ENCODE measurements at regions not wholly inside any gene's neighbourhood (a gene's known extent, or its start where the extent isn't known, plus 50 kb on each side); places are given as distances from the start of the nearest gene placed in this dataset.

GRCh38 chr4:83686166-83686565, 150.3 kb downstream of the GPAT3 start:
- H3K36me3 ChIP-seq (ENCODE audit: control insufficient read depth, insufficient read depth, low read length) = no peaks in the 10 kb centered on the region
- no peak overlapping the region for H3K4me3 ChIP-seq (ENCODE audit: low read depth, low read length)
- no peaks in the 10 kb centered on the region for H3K27me3 ChIP-seq (ENCODE audit: control insufficient read depth, insufficient read depth, low read length)
- no peaks in the 10 kb centered on the region for H3K9me3 ChIP-seq (ENCODE audit: control insufficient read depth, insufficient read depth, low read length)
- no peak overlapping the region for H3K27ac ChIP-seq (ENCODE audit: low read depth, low read length)
- no peaks in the 10 kb centered on the region for H3K4me1 ChIP-seq (ENCODE audit: control insufficient read depth, insufficient read depth, low read length)
- H3K9ac ChIP-seq (ENCODE audit: low read depth, low read length) = no peak overlapping the region

- no peak overlapping the region for H3K4me3 ChIP-seq (ENCODE audit: low read depth, low read length)
- H3K36me3 ChIP-seq (ENCODE audit: control insufficient read depth, insufficient read depth, low read length) = no peaks in the 10 kb centered on the region
- H3K27ac ChIP-seq (ENCODE audit: low read depth, low read length) = no peak overlapping the region
- no peaks in the 10 kb centered on the region for H3K27me3 ChIP-seq (ENCODE audit: control insufficient read depth, insufficient read depth, low read length)
- H3K9ac ChIP-seq (ENCODE audit: low read depth, low read length) = no peak overlapping the region
- H3K4me1 ChIP-seq (ENCODE audit: control insufficient read depth, insufficient read depth, low read length) = no peaks in the 10 kb centered on the region
- H3K9me3 ChIP-seq (ENCODE audit: control insufficient read depth, insufficient read depth, low read length) = no peaks in the 10 kb centered on the region
Observed at GRCh38 chr4:83679692-83680091, 143.8 kb downstream of the GPAT3 start.

- H3K9me3 ChIP-seq (ENCODE audit: control insufficient read depth, insufficient read depth, low read length) = no peaks in the 10 kb centered on the region
- H3K27ac ChIP-seq (ENCODE audit: low read depth, low read length) = no peak overlapping the region
- H3K9ac ChIP-seq (ENCODE audit: low read depth, low read length) = no peak overlapping the region
- H3K4me3 ChIP-seq (ENCODE audit: low read depth, low read length) = no peak overlapping the region
- no peaks in the 10 kb centered on the region for H3K4me1 ChIP-seq (ENCODE audit: control insufficient read depth, insufficient read depth, low read length)
- H3K27me3 ChIP-seq (ENCODE audit: control insufficient read depth, insufficient read depth, low read length) = no peaks in the 10 kb centered on the region
- no peaks in the 10 kb centered on the region for H3K36me3 ChIP-seq (ENCODE audit: control insufficient read depth, insufficient read depth, low read length)
Observed at GRCh38 chr4:83679254-83679653, 143.3 kb downstream of the GPAT3 start.

- no peaks in the 10 kb centered on the region for H3K27me3 ChIP-seq (ENCODE audit: control insufficient read depth, insufficient read depth, low read length)
- H3K36me3 ChIP-seq (ENCODE audit: control insufficient read depth, insufficient read depth, low read length) = no peaks in the 10 kb centered on the region
- no peak overlapping the region for H3K27ac ChIP-seq (ENCODE audit: low read depth, low read length)
- 0 out of 2 replicates have a peak, but pooled peaks cover 3% of the 10 kb centered on the region for H3K4me1 ChIP-seq (ENCODE audit: control insufficient read depth, insufficient read depth, low read length)
- H3K9me3 ChIP-seq (ENCODE audit: control insufficient read depth, insufficient read depth, low read length) = no peaks in the 10 kb centered on the region
- H3K9ac ChIP-seq (ENCODE audit: low read depth, low read length) = no peak overlapping the region
- no peak overlapping the region for H3K4me3 ChIP-seq (ENCODE audit: low read depth, low read length)
Observed at GRCh38 chr4:83677656-83678055, 141.7 kb downstream of the GPAT3 start.

GRCh38 chr4:83664741-83665140, 128.8 kb downstream of the GPAT3 start:
- Histone ChIP-seq H3K4me3 (ENCODE audit: low read depth, low read length) (no peak overlapping the region), H3K27ac (ENCODE audit: low read depth, low read length) (no peak overlapping the region), H3K27me3 (ENCODE audit: control insufficient read depth, insufficient read depth, low read length) (no peaks in the 10 kb centered on the region), H3K9ac (ENCODE audit: low read depth, low read length) (no peak overlapping the region), H3K36me3 (ENCODE audit: control insufficient read depth, insufficient read depth, low read length) (no peaks in the 10 kb centered on the region), H3K4me1 (ENCODE audit: control insufficient read depth, insufficient read depth, low read length) (peaks cover 21% of the 10 kb centered on the region), H3K9me3 (ENCODE audit: control insufficient read depth, insufficient read depth, low read length) (no peaks in the 10 kb centered on the region)

GRCh38 chr4:83664071-83664470, 128.2 kb downstream of the GPAT3 start:
- H3K27me3 ChIP-seq (ENCODE audit: control insufficient read depth, insufficient read depth, low read length) = no peaks in the 10 kb centered on the region
- no peak overlapping the region for H3K4me3 ChIP-seq (ENCODE audit: low read depth, low read length)
- H3K4me1 ChIP-seq (ENCODE audit: control insufficient read depth, insufficient read depth, low read length) = peaks cover 22% of the 10 kb centered on the region
- no peaks in the 10 kb centered on the region for H3K9me3 ChIP-seq (ENCODE audit: control insufficient read depth, insufficient read depth, low read length)
- no peaks in the 10 kb centered on the region for H3K36me3 ChIP-seq (ENCODE audit: control insufficient read depth, insufficient read depth, low read length)
- no peak overlapping the region for H3K27ac ChIP-seq (ENCODE audit: low read depth, low read length)
- H3K9ac ChIP-seq (ENCODE audit: low read depth, low read length) = no peak overlapping the region

- no peak overlapping the region for H3K4me3 ChIP-seq (ENCODE audit: low read depth, low read length)
- no peaks in the 10 kb centered on the region for H3K9me3 ChIP-seq (ENCODE audit: control insufficient read depth, insufficient read depth, low read length)
- H3K36me3 ChIP-seq (ENCODE audit: control insufficient read depth, insufficient read depth, low read length) = no peaks in the 10 kb centered on the region
- H3K9ac ChIP-seq (ENCODE audit: low read depth, low read length) = no peak overlapping the region
- H3K4me1 ChIP-seq (ENCODE audit: control insufficient read depth, insufficient read depth, low read length) = peaks cover 27% of the 10 kb centered on the region
- H3K27me3 ChIP-seq (ENCODE audit: control insufficient read depth, insufficient read depth, low read length) = no peaks in the 10 kb centered on the region
- H3K27ac ChIP-seq (ENCODE audit: low read depth, low read length) = no peak overlapping the region
Observed at GRCh38 chr4:83662204-83662603, 126.3 kb downstream of the GPAT3 start.

- Histone ChIP-seq H3K9me3 (ENCODE audit: control insufficient read depth, insufficient read depth, low read length) (no peaks in the 10 kb centered on the region), H3K27ac (ENCODE audit: low read depth, low read length) (no peak overlapping the region)
Observed at GRCh38 chr4:83661359-83661758, 125.5 kb downstream of the GPAT3 start.

GRCh38 chr4:83660578-83660977, 124.7 kb downstream of the GPAT3 start:
- no peak overlapping the region for H3K9ac ChIP-seq (ENCODE audit: low read depth, low read length)
- no peaks in the 10 kb centered on the region for H3K36me3 ChIP-seq (ENCODE audit: control insufficient read depth, insufficient read depth, low read length)
- no peaks in the 10 kb centered on the region for H3K27me3 ChIP-seq (ENCODE audit: control insufficient read depth, insufficient read depth, low read length)
- no peak overlapping the region for H3K27ac ChIP-seq (ENCODE audit: low read depth, low read length)
- H3K9me3 ChIP-seq (ENCODE audit: control insufficient read depth, insufficient read depth, low read length) = no peaks in the 10 kb centered on the region
- H3K4me3 ChIP-seq (ENCODE audit: low read depth, low read length) = no peak overlapping the region
- peaks cover 27% of the 10 kb centered on the region for H3K4me1 ChIP-seq (ENCODE audit: control insufficient read depth, insufficient read depth, low read length)

More at GRCh38 chr4:83661359-83661758, 125.5 kb downstream of the GPAT3 start:
- H3K9ac ChIP-seq (ENCODE audit: low read depth, low read length) = no peak overlapping the region
- H3K36me3 ChIP-seq (ENCODE audit: control insufficient read depth, insufficient read depth, low read length) = no peaks in the 10 kb centered on the region
- no peak overlapping the region for H3K4me3 ChIP-seq (ENCODE audit: low read depth, low read length)
- peaks cover 27% of the 10 kb centered on the region for H3K4me1 ChIP-seq (ENCODE audit: control insufficient read depth, insufficient read depth, low read length)
- H3K27me3 ChIP-seq (ENCODE audit: control insufficient read depth, insufficient read depth, low read length) = no peaks in the 10 kb centered on the region

- H3K27ac ChIP-seq (ENCODE audit: low read depth, low read length) = no peak overlapping the region
- no peaks in the 10 kb centered on the region for H3K27me3 ChIP-seq (ENCODE audit: control insufficient read depth, insufficient read depth, low read length)
- no peaks in the 10 kb centered on the region for H3K9me3 ChIP-seq (ENCODE audit: control insufficient read depth, insufficient read depth, low read length)
- H3K9ac ChIP-seq (ENCODE audit: low read depth, low read length) = no peak overlapping the region
- H3K4me1 ChIP-seq (ENCODE audit: control insufficient read depth, insufficient read depth, low read length) = peaks cover 23% of the 10 kb centered on the region
- no peaks in the 10 kb centered on the region for H3K36me3 ChIP-seq (ENCODE audit: control insufficient read depth, insufficient read depth, low read length)
- no peak overlapping the region for H3K4me3 ChIP-seq (ENCODE audit: low read depth, low read length)
Observed at GRCh38 chr4:83658806-83659205, 122.9 kb downstream of the GPAT3 start.

- Histone ChIP-seq H3K4me1 (ENCODE audit: control insufficient read depth, insufficient read depth, low read length) (peaks cover 20% of the 10 kb centered on the region), H3K4me3 (ENCODE audit: low read depth, low read length) (no peak overlapping the region), H3K27me3 (ENCODE audit: control insufficient read depth, insufficient read depth, low read length) (no peaks in the 10 kb centered on the region), H3K9ac (ENCODE audit: low read depth, low read length) (no peak overlapping the region), H3K9me3 (ENCODE audit: control insufficient read depth, insufficient read depth, low read length) (no peaks in the 10 kb centered on the region), H3K27ac (ENCODE audit: low read depth, low read length) (no peak overlapping the region), H3K36me3 (ENCODE audit: control insufficient read depth, insufficient read depth, low read length) (no peaks in the 10 kb centered on the region)
Observed at GRCh38 chr4:83657336-83657735, 121.4 kb downstream of the GPAT3 start.
